ENCODE measurements at regions not wholly inside any gene's neighbourhood (a gene's known extent, or its start where the extent isn't known, plus 50 kb on each side); places are given as distances from the start of the nearest gene placed in this dataset.
"Not testable (repeated sequence)": the region's sequence is repeated elsewhere in the genome, so short reads cannot be mapped to it uniquely, and the experiment has no call there.

DNA sequence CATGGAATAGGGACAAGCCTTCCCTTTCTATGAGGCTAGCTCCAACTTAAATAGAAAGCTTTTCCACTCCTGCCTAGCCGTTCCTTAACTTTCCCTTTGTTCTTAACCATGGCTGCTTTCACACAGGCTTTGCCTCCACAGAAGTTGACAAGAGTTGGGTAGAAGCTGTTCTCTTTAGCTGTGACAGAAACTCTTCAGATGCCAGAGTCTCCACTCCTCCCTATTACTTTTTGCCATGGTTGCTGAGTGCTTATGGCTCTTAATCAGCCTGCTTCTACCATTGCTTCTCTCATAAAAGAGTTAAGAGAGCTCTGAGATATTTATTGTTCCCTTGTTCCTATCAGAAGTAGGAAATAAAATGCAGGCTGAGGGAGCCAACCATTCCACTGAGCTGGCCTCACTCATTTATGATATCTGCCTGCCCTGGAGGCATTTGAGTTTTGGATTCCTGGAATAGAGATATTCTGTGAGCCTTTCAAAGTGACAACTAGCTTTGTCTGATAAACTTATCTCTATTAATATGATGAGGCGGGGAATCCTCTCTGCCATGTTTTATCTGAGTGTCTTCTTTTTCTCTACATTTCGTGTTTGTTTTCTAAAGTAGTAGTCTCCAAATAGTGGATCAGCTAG, 162.6 kb downstream of the DMAC1 start:
- no peaks in the 10 kb centered on the region for H3K36me3 ChIP-seq
- no peak overlapping the region for H3K27ac ChIP-seq
- no peaks in the 10 kb centered on the region for H3K9me3 ChIP-seq
- DNase-seq (no peak), ATAC-seq (ENCODE audit: low FRiP score in 2 of 2) (no peak)
- H3K4me3 ChIP-seq = no peak overlapping the region
- TF ChIP-seq POLR2AphosphoS5 (IDR thresholded peaks at IDR 0.05) = no peak
- TF ChIP-seq, protein P1, sequence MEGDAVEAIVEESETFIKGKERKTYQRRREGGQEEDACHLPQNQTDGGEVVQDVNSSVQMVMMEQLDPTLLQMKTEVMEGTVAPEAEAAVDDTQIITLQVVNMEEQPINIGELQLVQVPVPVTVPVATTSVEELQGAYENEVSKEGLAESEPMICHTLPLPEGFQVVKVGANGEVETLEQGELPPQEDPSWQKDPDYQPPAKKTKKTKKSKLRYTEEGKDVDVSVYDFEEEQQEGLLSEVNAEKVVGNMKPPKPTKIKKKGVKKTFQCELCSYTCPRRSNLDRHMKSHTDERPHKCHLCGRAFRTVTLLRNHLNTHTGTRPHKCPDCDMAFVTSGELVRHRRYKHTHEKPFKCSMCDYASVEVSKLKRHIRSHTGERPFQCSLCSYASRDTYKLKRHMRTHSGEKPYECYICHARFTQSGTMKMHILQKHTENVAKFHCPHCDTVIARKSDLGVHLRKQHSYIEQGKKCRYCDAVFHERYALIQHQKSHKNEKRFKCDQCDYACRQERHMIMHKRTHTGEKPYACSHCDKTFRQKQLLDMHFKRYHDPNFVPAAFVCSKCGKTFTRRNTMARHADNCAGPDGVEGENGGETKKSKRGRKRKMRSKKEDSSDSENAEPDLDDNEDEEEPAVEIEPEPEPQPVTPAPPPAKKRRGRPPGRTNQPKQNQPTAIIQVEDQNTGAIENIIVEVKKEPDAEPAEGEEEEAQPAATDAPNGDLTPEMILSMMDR (IDR thresholded peaks at IDR 0.05) = no peak
- no peak for TF ChIP-seq POLR2A (IDR thresholded peaks at IDR 0.05)
- no peak for TF ChIP-seq EP300 (IDR thresholded peaks at IDR 0.05)
- 88% methylated on average over 3 of the region's 3 CpGs for WGBS, 2 donors
- no peaks in the 10 kb centered on the region for H3K27me3 ChIP-seq
- H3K4me1 ChIP-seq = no peaks in the 10 kb centered on the region

DNA sequence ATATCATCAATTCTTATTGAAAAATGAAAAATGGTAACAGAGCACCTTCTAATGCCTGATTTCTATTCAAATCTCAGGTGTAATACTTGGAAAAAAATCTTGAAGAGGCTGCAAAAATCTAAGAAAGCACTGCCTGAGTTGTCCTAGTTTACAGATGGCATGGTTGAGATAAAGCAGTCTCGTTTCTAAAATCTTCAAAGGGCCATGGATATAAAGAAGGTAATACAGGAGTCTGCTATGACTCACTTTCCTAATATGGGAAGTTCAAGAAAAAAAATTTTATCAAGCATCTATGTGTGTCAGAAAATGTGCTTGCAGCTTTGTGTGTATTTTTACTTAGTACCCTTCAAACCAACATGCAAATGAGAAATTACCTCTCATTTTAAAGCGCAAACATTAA, 163.3 kb downstream of the DMAC1 start:
- Histone ChIP-seq H3K4me1 (no peaks in the 10 kb centered on the region), H3K4me3 (no peak overlapping the region), H3K27me3 (no peaks in the 10 kb centered on the region), H3K27ac (no peak overlapping the region), H3K9me3 (no peaks in the 10 kb centered on the region), H3K36me3 (no peaks in the 10 kb centered on the region)
- ATAC-seq (ENCODE audit: low FRiP score in 2 of 2) (no peak), DNase-seq (no peak)
- WGBS, 2 donors = 78 to 87% methylated on average over 2 of the region's 2 CpGs
- TF ChIP-seq, protein P1 (IDR thresholded peaks at IDR 0.05) = no peak
- TF ChIP-seq POLR2A (IDR thresholded peaks at IDR 0.05) (no peak), EP300 (IDR thresholded peaks at IDR 0.05) (no peak), POLR2AphosphoS5 (IDR thresholded peaks at IDR 0.05) (no peak)

DNA sequence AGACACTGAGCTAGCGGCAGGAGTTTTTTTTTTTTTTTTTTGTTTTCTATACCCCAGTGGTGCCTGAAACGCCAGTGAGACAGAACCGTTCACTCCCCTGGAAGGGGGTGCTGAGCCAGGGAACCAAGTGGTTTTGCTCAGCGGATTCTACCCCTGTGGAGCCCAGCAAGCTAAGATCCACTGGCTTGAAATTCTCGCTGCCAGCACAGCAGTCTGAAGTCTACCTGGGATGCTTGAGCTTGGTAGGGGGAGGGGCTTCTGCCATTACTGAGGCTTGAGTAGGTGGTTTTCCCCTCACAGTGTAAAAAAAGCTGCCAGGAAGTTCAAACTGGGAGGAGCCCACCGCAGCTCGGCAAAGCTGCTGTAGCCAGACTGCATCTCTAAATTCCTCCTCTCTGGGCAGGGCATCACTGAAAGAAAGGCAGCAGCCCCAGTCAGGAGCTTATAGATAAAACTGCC, 173.0 kb downstream of the DMAC1 start:
- H3K4me3 ChIP-seq; H3K4me1 ChIP-seq; ATAC-seq (ENCODE audit: low FRiP score in 2 of 2); H3K36me3 ChIP-seq; DNase-seq; H3K27ac ChIP-seq; H3K9me3 ChIP-seq; H3K27me3 ChIP-seq: not testable (repeated sequence)
- WGBS, 2 donors = 29 to 39% methylated on average over 5 to 7 of the region's 7 CpGs

DNA sequence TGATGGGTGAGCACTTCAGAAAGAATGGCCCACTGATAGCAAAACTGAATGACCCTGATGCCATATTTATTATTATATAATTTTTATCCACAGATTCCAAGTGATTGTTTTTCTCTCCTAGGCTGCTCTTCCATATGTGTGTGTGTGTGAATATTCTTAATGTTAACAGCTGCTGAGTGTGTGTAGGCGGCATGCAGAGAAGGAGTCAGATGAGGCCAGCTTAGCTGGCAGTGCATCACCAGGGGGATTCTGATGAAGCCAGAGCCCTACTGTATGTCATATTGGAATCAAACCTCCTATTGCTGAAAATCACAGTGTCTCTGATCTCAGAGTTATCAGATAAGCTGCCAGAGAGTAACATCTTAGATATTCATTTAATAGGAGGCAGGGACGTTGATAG, 177.1 kb downstream of the DMAC1 start:
- Histone ChIP-seq H3K27ac (no peak overlapping the region), H3K27me3 (no peaks in the 10 kb centered on the region), H3K9me3 (no peaks in the 10 kb centered on the region), H3K36me3 (no peaks in the 10 kb centered on the region), H3K4me3 (no peak overlapping the region), H3K4me1 (no peaks in the 10 kb centered on the region)
- WGBS, 2 donors = 72 to 79% methylated on average over 2 of the region's 2 CpGs
- TF ChIP-seq POLR2A (IDR thresholded peaks at IDR 0.05) (no peak), POLR2AphosphoS5 (IDR thresholded peaks at IDR 0.05) (no peak), EP300 (IDR thresholded peaks at IDR 0.05) (no peak)
- TF ChIP-seq, protein P1 (IDR thresholded peaks at IDR 0.05) = no peak
- DNase-seq (no peak), ATAC-seq (ENCODE audit: low FRiP score in 2 of 2) (no peak)

DNA sequence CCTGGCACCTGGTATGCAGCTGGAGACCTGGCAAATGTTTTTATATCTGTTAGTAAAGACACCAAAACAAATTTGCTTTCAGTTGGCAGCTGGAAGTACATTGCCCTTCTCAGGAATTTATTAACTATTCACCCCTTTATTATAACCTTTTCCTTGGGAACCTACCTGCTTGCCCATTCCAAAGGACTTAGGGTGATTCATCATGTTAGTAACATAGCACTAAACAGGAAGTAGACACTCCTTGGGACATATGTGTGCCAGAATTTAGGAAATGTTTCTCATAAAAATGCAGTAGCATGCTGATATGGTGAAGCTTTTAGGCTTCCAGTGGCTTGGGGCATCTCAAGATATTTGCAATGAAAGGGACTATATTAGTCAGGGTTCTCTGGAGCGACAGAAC, 184.2 kb downstream of the DMAC1 start:
- Histone ChIP-seq H3K4me1 (no peaks in the 10 kb centered on the region), H3K27ac (no peak overlapping the region), H3K9me3 (no peaks in the 10 kb centered on the region), H3K4me3 (no peak overlapping the region), H3K36me3 (no peaks in the 10 kb centered on the region), H3K27me3 (no peaks in the 10 kb centered on the region)
- DNase-seq (no peak), ATAC-seq (ENCODE audit: low FRiP score in 2 of 2) (no peak)
- WGBS, 2 donors = 90 to 93% methylated on average over 1 of the region's 1 CpG
- TF ChIP-seq POLR2AphosphoS5 (IDR thresholded peaks at IDR 0.05) (no peak), POLR2A (IDR thresholded peaks at IDR 0.05) (no peak), EP300 (IDR thresholded peaks at IDR 0.05) (no peak)
- TF ChIP-seq, protein P1 (IDR thresholded peaks at IDR 0.05) = no peak
